ENCODE measurements at regions not wholly inside any gene's neighbourhood (a gene's known extent, or its start where the extent isn't known, plus 50 kb on each side); places are given as distances from the start of the nearest gene placed in this dataset.

DNA sequence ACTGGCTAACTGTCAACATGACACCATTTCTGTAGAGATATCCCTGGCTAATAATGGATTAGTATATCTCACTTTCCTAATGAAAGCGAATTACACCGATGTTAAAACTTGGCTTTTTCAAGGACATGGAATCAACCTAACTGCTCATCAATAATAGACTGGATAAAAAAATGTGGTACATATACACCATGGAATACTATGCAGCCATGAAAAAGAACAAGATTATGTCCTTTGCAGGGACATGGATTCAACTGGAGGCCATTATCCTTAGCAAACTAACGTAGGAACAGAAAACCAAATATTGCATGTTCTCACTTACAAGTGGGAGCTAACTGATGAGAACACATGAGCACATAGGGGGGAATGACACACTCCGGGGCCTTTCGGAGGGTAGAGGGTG, 62.6 kb downstream of the ZIC1 start:
- ChIA-PET CTCF (no interaction called here), POLR2A (ENCODE audit: low non-redundant PET) (no interaction called here)
- DNase-seq (ENCODE audit: low spot score): no peak
- TF ChIP-seq, protein P1, sequence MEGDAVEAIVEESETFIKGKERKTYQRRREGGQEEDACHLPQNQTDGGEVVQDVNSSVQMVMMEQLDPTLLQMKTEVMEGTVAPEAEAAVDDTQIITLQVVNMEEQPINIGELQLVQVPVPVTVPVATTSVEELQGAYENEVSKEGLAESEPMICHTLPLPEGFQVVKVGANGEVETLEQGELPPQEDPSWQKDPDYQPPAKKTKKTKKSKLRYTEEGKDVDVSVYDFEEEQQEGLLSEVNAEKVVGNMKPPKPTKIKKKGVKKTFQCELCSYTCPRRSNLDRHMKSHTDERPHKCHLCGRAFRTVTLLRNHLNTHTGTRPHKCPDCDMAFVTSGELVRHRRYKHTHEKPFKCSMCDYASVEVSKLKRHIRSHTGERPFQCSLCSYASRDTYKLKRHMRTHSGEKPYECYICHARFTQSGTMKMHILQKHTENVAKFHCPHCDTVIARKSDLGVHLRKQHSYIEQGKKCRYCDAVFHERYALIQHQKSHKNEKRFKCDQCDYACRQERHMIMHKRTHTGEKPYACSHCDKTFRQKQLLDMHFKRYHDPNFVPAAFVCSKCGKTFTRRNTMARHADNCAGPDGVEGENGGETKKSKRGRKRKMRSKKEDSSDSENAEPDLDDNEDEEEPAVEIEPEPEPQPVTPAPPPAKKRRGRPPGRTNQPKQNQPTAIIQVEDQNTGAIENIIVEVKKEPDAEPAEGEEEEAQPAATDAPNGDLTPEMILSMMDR (conservative IDR thresholded peaks at IDR 0.05; ENCODE audit: low read depth): no peak
- no peak overlapping the region for H3K27ac ChIP-seq

DNA sequence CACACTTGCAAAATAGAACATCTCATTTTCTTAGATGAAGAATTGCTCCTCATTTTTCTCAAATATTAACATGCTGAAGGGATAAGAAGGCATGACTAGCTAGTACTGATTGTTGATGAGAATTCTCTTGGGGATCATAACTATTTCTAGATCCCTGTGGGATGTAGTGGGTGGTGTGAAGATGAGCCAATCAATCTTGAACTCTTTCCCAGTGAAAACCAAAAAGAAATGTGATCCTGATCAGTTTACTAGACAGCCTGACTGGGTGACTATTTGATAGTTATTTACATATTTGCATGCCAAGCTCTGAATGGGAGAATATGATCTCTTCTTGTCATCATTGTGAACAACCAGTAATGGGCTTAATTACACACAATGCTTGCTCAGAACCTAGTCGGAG, 63.7 kb downstream of the ZIC1 start:
- no peak for DNase-seq (ENCODE audit: low spot score)
- ChIA-PET POLR2A (ENCODE audit: low non-redundant PET) (no interaction called here), CTCF (interaction anchor here (0.6 kb wide), 2 partner anchors 159 to 622 kb away, joined by 3 read pairs; no protein-coding TSS in a partner anchor)
- no peak overlapping the region for H3K27ac ChIP-seq
- TF ChIP-seq, protein P1 (conservative IDR thresholded peaks at IDR 0.05; ENCODE audit: low read depth): no peak

DNA sequence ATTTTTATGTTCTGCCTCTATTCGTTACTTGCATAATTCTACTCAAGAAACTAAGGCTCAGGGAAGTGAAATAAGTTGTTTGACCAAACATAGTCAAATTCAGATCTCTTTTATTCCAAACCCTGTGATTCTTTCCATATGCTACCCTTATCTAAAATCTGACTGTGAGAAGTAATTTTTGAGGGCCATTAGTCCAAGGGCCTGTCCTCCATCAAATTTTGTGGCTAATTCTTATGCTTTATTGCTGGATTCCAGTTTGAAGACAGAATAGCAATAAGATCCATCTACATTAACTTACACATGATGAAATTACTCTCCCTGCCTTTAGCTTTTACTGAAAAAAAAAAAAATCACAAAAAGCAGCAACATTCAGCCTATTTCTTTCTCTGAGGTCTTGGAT, 74.0 kb downstream of the ZIC1 start:
- ChIA-PET CTCF (no interaction called here), POLR2A (ENCODE audit: low non-redundant PET) (no interaction called here)
- no peak overlapping the region for H3K27ac ChIP-seq
- no peak for DNase-seq (ENCODE audit: low spot score)
- TF ChIP-seq, protein P1 (conservative IDR thresholded peaks at IDR 0.05; ENCODE audit: low read depth): no peak

DNA sequence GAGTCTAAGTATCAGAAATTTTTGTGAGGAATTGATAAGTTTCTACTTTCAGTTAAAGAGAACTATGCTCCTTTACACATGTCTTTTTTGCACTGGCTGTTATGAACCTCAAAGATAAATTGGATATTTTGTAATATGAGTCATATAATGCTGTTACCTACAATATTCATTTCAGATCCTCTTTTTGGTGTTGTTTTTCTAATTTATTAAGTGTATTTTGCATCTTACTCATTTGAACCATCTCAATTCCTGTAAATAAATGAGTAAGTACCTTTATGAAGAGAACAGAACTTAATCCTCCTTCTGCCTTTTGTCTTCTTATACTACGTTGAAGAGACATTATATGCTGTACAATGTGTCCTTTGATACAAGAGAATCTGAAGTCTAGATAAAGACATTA, 74.4 kb downstream of the ZIC1 start:
- ChIA-PET POLR2A (ENCODE audit: low non-redundant PET) (no interaction called here), CTCF (no interaction called here)
- no peak overlapping the region for H3K27ac ChIP-seq
- TF ChIP-seq, protein P1 (conservative IDR thresholded peaks at IDR 0.05; ENCODE audit: low read depth): no peak
- DNase-seq (ENCODE audit: low spot score): no peak

DNA sequence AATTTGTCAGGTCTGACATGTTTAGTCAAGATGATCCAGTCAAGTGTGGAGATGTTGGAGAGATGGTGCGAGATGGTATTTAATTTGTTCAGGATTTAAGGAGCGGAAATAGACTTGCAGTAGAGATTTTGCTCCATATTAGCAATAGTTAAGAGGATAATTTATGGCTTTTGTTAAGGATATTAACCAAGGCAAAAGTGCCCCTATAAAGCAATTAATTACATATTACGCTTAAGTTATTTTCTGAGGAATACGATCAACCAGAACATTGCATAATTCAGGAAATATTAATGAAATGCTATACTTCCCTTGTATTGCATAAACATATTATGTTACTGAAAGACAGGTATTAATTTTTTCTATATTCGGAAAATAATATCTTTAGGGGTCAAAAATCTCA, 83.9 kb downstream of the ZIC1 start:
- CTCF ChIA-PET: no interaction called here
- no peak for DNase-seq (ENCODE audit: low spot score)
- POLR2A ChIA-PET (ENCODE audit: low non-redundant PET): no interaction called here
- TF ChIP-seq, protein P1 (conservative IDR thresholded peaks at IDR 0.05; ENCODE audit: low read depth): no peak
- no peak overlapping the region for H3K27ac ChIP-seq

DNA sequence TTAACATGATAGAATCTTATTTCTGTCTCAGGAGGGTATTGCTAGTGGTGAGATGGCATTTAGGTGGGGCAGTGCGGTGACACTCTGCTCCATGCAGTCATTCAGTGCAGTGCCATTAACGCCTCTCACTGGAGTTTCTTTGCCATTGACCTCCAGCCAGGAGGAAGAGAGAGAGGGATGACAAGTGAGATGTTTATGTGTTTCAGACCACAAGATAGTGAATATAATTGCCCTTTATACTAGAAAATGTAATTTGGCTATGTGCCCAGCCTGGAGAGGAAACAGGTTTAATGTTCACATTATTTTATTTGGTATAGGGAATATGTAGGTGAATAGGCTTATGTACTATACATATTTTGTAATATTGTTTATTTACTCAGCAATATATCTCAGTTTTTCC, 84.5 kb downstream of the ZIC1 start:
- no peak for DNase-seq (ENCODE audit: low spot score)
- TF ChIP-seq, protein P1 (conservative IDR thresholded peaks at IDR 0.05; ENCODE audit: low read depth): no peak
- ChIA-PET CTCF (no interaction called here), POLR2A (ENCODE audit: low non-redundant PET) (no interaction called here)
- H3K27ac ChIP-seq: no peak overlapping the region

DNA sequence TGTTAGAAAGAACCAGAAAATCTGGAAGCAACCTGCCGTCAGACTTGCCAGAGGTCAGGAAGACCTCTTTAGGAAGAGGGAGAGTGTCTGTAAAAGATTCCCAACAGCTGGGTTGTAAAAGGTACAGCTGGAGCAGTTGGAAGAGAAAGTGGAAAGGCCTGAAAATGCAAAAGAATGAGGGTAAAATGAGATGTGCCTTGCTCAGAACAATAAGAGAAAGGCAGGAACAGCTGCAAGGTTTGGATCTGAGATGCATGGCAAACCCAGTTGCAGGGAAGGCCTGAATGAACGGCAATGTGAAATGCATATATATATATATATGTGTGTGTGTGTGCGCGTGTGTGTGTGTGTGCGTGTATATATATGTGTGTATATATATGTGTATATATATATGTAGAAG, 88.1 kb downstream of the ZIC1 start:
- ChIA-PET CTCF (interaction anchor here (0.6 kb wide), 1 partner anchor 709 kb away, joined by 4 read pairs; no protein-coding TSS in a partner anchor), POLR2A (ENCODE audit: low non-redundant PET) (no interaction called here)

More for the DNA sequence above, 88.1 kb downstream of the ZIC1 start:
- TF ChIP-seq, protein P1 (conservative IDR thresholded peaks at IDR 0.05; ENCODE audit: low read depth): no peak
- H3K27ac ChIP-seq: no peak overlapping the region
- no peak for DNase-seq (ENCODE audit: low spot score)

Data from RWPE1 (cell line).